ENCODE measurements at regions not wholly inside any gene's neighbourhood (a gene's known extent, or its start where the extent isn't known, plus 50 kb on each side); places are given as distances from the start of the nearest gene placed in this dataset.

DNA sequence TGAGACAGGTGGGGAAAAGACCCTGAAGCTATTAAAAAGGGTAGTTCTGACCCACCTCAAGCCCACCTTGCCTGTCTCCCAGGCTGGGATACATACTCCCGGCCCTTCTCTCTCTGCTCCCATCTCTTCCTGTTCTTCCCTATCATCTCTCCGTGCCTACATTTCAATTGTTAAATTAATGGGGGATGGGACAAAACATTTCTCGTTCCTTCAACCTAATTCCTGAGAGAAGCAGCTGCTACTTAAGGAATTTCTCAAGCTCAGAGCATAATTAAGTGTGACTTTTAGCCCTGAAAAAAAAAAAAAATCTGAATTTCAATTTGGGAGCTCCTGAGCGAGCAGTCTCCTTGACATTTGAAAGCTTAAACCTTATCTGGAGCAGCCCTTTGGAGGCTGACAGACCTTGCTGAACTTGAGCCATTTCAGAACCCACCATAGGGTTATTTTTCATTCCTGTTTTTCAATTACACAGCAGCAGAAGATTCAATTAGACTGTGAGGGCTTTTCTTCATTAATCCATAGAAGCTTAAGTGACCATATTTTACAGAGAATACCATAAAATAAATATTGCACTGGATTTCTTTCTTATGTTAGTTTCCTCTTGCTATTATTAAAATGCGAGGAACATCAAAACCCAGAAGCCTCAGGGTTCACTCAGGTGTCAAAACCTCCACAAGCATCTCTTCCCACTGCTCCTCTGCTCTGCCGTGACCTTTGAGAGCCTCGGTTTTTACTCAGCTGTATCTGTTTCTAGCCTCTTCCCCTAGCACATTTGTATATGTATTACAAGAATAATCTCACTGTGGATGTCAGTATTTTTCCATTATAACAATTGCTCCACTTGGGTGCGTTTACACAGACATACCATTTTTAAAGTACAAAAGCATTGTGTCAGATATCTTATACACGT, 125.7 kb downstream of the B3GNT2 start:
- no peak for TF ChIP-seq EP300 (IDR thresholded peaks at IDR 0.05; ENCODE audit: borderline replicate concordance)
- TF ChIP-seq, protein P1, sequence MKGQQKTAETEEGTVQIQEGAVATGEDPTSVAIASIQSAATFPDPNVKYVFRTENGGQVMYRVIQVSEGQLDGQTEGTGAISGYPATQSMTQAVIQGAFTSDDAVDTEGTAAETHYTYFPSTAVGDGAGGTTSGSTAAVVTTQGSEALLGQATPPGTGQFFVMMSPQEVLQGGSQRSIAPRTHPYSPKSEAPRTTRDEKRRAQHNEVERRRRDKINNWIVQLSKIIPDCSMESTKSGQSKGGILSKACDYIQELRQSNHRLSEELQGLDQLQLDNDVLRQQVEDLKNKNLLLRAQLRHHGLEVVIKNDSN (IDR thresholded peaks at IDR 0.05) = no peak
- TF ChIP-seq, protein P2, sequence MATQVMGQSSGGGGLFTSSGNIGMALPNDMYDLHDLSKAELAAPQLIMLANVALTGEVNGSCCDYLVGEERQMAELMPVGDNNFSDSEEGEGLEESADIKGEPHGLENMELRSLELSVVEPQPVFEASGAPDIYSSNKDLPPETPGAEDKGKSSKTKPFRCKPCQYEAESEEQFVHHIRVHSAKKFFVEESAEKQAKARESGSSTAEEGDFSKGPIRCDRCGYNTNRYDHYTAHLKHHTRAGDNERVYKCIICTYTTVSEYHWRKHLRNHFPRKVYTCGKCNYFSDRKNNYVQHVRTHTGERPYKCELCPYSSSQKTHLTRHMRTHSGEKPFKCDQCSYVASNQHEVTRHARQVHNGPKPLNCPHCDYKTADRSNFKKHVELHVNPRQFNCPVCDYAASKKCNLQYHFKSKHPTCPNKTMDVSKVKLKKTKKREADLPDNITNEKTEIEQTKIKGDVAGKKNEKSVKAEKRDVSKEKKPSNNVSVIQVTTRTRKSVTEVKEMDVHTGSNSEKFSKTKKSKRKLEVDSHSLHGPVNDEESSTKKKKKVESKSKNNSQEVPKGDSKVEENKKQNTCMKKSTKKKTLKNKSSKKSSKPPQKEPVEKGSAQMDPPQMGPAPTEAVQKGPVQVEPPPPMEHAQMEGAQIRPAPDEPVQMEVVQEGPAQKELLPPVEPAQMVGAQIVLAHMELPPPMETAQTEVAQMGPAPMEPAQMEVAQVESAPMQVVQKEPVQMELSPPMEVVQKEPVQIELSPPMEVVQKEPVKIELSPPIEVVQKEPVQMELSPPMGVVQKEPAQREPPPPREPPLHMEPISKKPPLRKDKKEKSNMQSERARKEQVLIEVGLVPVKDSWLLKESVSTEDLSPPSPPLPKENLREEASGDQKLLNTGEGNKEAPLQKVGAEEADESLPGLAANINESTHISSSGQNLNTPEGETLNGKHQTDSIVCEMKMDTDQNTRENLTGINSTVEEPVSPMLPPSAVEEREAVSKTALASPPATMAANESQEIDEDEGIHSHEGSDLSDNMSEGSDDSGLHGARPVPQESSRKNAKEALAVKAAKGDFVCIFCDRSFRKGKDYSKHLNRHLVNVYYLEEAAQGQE (IDR thresholded peaks at IDR 0.05; ENCODE audit: low read depth) = no peak
- TF ChIP-seq NFIC (IDR thresholded peaks at IDR 0.05) = no peak
- no peak for TF ChIP-seq TEAD4 (IDR thresholded peaks at IDR 0.05)
- no peak for TF ChIP-seq RAD21 (IDR thresholded peaks at IDR 0.05; ENCODE audit: low read depth)
- no peak for TF ChIP-seq CEBPB (IDR thresholded peaks at IDR 0.05)
- TF ChIP-seq FOXM1 (IDR thresholded peaks at IDR 0.05; ENCODE audit: borderline replicate concordance, low read depth) = no peak
- TF ChIP-seq EGR1 (IDR thresholded peaks at IDR 0.05) = no peak
- TF ChIP-seq TCF12 (IDR thresholded peaks at IDR 0.05; ENCODE audit: low read depth) = no peak
- TF ChIP-seq CREB1 (IDR thresholded peaks at IDR 0.05; ENCODE audit: low read depth) = no peak
- no peak for TF ChIP-seq TAF1 (IDR thresholded peaks at IDR 0.05; ENCODE audit: low read depth)
- TF ChIP-seq YY1 (IDR thresholded peaks at IDR 0.05; ENCODE audit: low read depth) = no peak

DNA sequence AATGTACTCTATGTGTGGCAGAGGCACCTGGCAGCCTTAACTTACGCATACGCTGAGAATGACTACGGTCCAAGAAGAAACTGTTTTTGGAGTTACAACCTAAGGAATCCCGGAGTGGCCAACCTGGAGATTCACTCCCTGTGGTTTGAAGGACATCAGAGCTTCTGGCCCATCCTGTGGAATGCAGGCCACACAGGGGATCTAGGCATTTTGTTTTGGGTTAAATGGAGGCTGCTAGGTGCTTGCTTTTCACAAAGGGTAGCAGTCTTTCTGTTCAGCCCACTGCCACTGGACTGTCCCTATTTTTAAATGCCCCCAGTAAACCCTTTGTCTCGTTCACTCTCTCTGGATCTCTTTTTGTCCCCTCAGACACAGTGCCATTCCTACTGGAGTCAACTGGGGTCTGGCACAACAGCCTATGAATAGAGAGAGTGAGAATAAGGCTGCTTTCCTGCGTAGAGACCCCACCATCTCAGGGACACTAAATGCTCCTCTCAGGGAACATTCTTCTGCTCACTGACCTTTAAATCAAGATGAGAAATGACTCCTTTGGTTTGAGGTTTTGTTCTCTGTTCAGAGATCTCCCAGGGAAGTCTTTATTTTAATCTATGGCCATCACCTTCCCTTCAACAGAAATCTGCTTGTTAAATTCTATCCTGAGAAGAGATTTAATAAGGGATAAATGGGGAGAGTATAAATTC, 124.9 kb downstream of the B3GNT2 start:
- TF ChIP-seq TCF12 (IDR thresholded peaks at IDR 0.05; ENCODE audit: low read depth) (no peak), RAD21 (IDR thresholded peaks at IDR 0.05; ENCODE audit: low read depth) (no peak), EP300 (IDR thresholded peaks at IDR 0.05; ENCODE audit: borderline replicate concordance) (no peak), YY1 (IDR thresholded peaks at IDR 0.05; ENCODE audit: low read depth) (no peak), TEAD4 (IDR thresholded peaks at IDR 0.05) (no peak), CREB1 (IDR thresholded peaks at IDR 0.05; ENCODE audit: low read depth) (no peak), FOXM1 (IDR thresholded peaks at IDR 0.05; ENCODE audit: borderline replicate concordance, low read depth) (no peak), NFIC (IDR thresholded peaks at IDR 0.05) (no peak), EGR1 (IDR thresholded peaks at IDR 0.05) (no peak), ZBTB7A (IDR thresholded peaks at IDR 0.05; ENCODE audit: low read depth) (no peak), CEBPB (IDR thresholded peaks at IDR 0.05) (no peak), TAF1 (IDR thresholded peaks at IDR 0.05; ENCODE audit: low read depth) (no peak)
- TF ChIP-seq, protein P1 (IDR thresholded peaks at IDR 0.05) = no peak
- TF ChIP-seq, protein P2 (IDR thresholded peaks at IDR 0.05; ENCODE audit: low read depth) = no peak
- TF ChIP-seq, protein P3, sequence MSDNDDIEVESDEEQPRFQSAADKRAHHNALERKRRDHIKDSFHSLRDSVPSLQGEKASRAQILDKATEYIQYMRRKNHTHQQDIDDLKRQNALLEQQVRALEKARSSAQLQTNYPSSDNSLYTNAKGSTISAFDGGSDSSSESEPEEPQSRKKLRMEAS (IDR thresholded peaks at IDR 0.05) = no peak

DNA sequence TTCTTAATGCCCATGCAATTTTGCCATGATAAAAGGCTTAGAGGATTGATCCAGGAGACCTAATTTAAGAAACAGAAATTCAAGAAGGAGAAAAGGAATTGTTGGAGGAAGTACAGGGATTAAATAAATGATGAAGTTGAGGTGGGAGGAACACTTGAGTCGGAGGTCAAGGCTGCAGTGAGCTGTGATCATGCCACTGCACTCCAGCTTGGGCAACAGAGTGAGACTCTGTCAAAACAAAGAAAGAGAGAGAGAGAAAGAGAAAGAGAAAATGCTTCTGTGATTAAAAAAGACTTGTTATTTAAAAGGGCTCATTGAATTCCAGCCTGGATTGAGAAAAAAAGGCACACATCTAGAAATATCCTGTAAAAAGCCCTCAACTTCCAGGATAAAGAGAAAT, 123.2 kb downstream of the B3GNT2 start:
- TF ChIP-seq CEBPB (IDR thresholded peaks at IDR 0.05) = no peak
- TF ChIP-seq TAF1 (IDR thresholded peaks at IDR 0.05; ENCODE audit: low read depth) = no peak
- no peak for TF ChIP-seq RAD21 (IDR thresholded peaks at IDR 0.05; ENCODE audit: low read depth)
- no peak for TF ChIP-seq YY1 (IDR thresholded peaks at IDR 0.05; ENCODE audit: low read depth)
- TF ChIP-seq FOXM1 (IDR thresholded peaks at IDR 0.05; ENCODE audit: borderline replicate concordance, low read depth) = no peak
- no peak for TF ChIP-seq EP300 (IDR thresholded peaks at IDR 0.05; ENCODE audit: borderline replicate concordance)
- TF ChIP-seq CREB1 (IDR thresholded peaks at IDR 0.05; ENCODE audit: low read depth) = no peak
- no peak for TF ChIP-seq ZBTB7A (IDR thresholded peaks at IDR 0.05; ENCODE audit: low read depth)
- TF ChIP-seq TEAD4 (IDR thresholded peaks at IDR 0.05) = no peak
- no peak for TF ChIP-seq NFIC (IDR thresholded peaks at IDR 0.05)

DNA sequence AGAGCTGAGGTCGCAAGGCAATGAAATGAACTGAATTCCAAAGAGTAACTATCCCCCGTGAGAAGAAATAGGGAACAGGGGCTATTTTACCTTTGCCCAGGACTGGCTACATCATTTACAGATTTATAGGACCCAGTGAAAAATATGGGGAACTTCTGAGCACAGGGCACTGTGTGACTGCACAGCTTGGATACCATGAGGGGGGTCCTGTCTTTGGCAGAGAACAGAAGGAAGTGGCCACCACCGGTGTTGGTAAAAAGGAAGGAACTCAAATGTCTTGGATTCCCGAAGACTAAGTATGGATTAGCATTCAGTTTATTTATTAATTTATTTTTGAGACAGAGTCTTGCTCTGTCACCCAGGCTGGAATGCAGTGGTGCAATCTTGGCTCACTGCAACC, 119.6 kb downstream of the B3GNT2 start:
- no peak for TF ChIP-seq TCF12 (IDR thresholded peaks at IDR 0.05; ENCODE audit: low read depth)
- TF ChIP-seq, protein P3 (IDR thresholded peaks at IDR 0.05) = no peak
- no peak for TF ChIP-seq ZBTB7A (IDR thresholded peaks at IDR 0.05; ENCODE audit: low read depth)
- no peak for TF ChIP-seq EGR1 (IDR thresholded peaks at IDR 0.05)
- TF ChIP-seq, protein P2 (IDR thresholded peaks at IDR 0.05; ENCODE audit: low read depth) = no peak
- TF ChIP-seq EP300 (IDR thresholded peaks at IDR 0.05; ENCODE audit: borderline replicate concordance) = no peak
- no peak for TF ChIP-seq CREB1 (IDR thresholded peaks at IDR 0.05; ENCODE audit: low read depth)
- no peak for TF ChIP-seq NFIC (IDR thresholded peaks at IDR 0.05)
- no peak for TF ChIP-seq YY1 (IDR thresholded peaks at IDR 0.05; ENCODE audit: low read depth)
- no peak for TF ChIP-seq FOXM1 (IDR thresholded peaks at IDR 0.05; ENCODE audit: borderline replicate concordance, low read depth)
- no peak for TF ChIP-seq TAF1 (IDR thresholded peaks at IDR 0.05; ENCODE audit: low read depth)
- no peak for TF ChIP-seq RAD21 (IDR thresholded peaks at IDR 0.05; ENCODE audit: low read depth)
- TF ChIP-seq CEBPB (IDR thresholded peaks at IDR 0.05) = no peak
- TF ChIP-seq, protein P1 (IDR thresholded peaks at IDR 0.05) = no peak
- no peak for TF ChIP-seq TEAD4 (IDR thresholded peaks at IDR 0.05)
